Cardiac muscle cell (in vitro differentiated cells and primary cell): ENCODE measurements at regions not wholly inside any gene's neighbourhood (a gene's known extent, or its start where the extent isn't known, plus 50 kb on each side); places are given as distances from the start of the nearest gene placed in this dataset.

Experiments
- DNase-seq, 2 donors: peaks; one replicate each; pipeline versions ENCODE4 v3.0.0 to v3.0.0-alpha.2; 2010 to 2017; ENCODE audit warnings: low read depth in 1 of 2, low spot score in 1 of 2
- H3K27ac ChIP-seq: fragments of 200-600 bp; sonication (generic); 2 replicates; pipeline ENCODE4 v1.5.1; 2016
- H3K27me3 ChIP-seq: fragments of 200-600 bp; sonication (generic); 2 replicates; pipeline ENCODE4 v1.6.0; 2016; ENCODE audit warnings: control low read depth
- H3K36me3 ChIP-seq: fragments of 200-600 bp; sonication (generic); 2 replicates; pipeline ENCODE4 v1.5.1; 2016; ENCODE audit warnings: control low read depth
- H3K4me1 ChIP-seq: fragments of 200-600 bp; sonication (generic); 2 replicates; pipeline ENCODE4 v1.8.1; 2017; ENCODE audit warnings: low read depth, mild to moderate bottlenecking, mixed run types
- H3K4me3 ChIP-seq: fragments of 200-600 bp; sonication (generic); 2 replicates; pipeline ENCODE4 v1.5.1; 2016; ENCODE audit warnings: mild to moderate bottlenecking
- H3K9me3 ChIP-seq: fragments of 200-600 bp; sonication (generic); 2 replicates; pipeline ENCODE4 v1.5.1; 2017; ENCODE audit warnings: low read depth, mild to moderate bottlenecking, control low read depth
- TF ChIP-seq, protein P1 (sequence below): IDR thresholded peaks from 2 replicates; pipeline ENCODE4 v1.5.1; 2012; ENCODE audit warnings: low read depth, mild to moderate bottlenecking, low read length

DNA sequence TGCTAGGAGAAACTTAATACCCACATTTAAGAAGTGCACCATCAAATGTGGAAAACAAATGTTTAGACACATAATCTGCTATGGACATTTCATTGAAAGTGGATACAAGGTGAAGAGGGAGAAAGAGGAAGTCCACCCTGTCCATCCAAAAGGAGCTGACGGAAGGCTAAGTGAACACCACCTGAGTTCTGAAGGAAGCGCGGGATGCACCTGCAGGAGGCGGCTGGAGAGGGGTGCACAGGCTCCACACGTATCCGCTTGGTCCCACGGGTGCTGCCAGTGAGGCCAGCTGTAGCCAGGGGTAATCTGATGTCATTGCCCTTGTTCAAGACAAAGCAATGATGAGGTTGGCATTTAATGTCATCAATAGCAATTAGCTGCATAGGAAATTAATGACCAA lies 75.9 kb upstream of the TMEM18 start:
- no peaks in the 10 kb centered on the region for H3K36me3 ChIP-seq
- H3K27me3 ChIP-seq: no peaks in the 10 kb centered on the region
- no peaks in the 10 kb centered on the region for H3K4me1 ChIP-seq
- TF ChIP-seq, protein P1, sequence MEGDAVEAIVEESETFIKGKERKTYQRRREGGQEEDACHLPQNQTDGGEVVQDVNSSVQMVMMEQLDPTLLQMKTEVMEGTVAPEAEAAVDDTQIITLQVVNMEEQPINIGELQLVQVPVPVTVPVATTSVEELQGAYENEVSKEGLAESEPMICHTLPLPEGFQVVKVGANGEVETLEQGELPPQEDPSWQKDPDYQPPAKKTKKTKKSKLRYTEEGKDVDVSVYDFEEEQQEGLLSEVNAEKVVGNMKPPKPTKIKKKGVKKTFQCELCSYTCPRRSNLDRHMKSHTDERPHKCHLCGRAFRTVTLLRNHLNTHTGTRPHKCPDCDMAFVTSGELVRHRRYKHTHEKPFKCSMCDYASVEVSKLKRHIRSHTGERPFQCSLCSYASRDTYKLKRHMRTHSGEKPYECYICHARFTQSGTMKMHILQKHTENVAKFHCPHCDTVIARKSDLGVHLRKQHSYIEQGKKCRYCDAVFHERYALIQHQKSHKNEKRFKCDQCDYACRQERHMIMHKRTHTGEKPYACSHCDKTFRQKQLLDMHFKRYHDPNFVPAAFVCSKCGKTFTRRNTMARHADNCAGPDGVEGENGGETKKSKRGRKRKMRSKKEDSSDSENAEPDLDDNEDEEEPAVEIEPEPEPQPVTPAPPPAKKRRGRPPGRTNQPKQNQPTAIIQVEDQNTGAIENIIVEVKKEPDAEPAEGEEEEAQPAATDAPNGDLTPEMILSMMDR: no peak
- H3K4me3 ChIP-seq: no peak overlapping the region
- DNase-seq: no peak
- no peaks in the 10 kb centered on the region for H3K9me3 ChIP-seq
- no peak overlapping the region for H3K27ac ChIP-seq

DNA sequence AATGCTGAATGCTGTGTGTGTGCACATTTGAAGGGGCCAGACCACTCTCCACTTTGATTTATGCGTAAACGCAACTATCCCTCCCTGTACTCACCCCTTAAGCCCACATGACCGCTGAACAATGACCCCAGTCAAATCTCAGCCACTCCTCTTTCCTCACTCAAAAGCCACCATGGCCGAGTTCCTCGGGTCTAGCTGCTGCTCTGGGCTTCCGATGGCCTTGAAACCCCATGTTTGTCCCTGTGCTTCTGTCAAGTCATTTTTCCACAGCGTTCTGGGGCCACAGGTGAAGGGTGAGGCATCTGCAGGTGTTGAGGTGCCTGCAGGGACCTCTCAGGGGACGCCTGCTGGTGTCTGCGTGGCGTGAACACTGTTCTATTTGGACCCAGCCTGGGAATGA lies 74.3 kb upstream of the TMEM18 start:
- no peak for DNase-seq
- Histone ChIP-seq H3K9me3 (no peaks in the 10 kb centered on the region), H3K4me1 (no peaks in the 10 kb centered on the region), H3K27ac (no peak overlapping the region), H3K4me3 (no peak overlapping the region), H3K27me3 (no peaks in the 10 kb centered on the region), H3K36me3 (no peaks in the 10 kb centered on the region)
- TF ChIP-seq, protein P1: no peak

DNA sequence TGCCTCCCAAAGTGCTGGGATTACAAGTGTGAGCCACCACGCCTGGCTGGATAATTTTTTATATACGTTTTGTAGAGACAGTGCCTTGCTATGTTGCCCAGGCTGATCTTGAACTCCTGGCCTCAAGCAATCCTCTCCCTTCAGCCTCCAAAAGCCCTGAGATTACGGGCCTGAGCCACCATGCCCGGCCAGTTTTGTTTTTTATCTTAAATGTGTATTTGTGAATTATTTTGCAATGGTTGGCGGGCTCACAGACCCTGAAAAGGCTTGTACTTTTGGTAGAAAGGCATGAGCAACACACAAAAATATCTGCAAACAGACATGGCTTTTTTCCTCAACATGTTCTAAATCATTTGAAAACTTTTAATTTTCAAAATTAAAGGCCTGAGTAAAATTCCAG lies 73.4 kb upstream of the TMEM18 start:
- no peaks in the 10 kb centered on the region for H3K27me3 ChIP-seq
- TF ChIP-seq, protein P1: no peak
- no peak overlapping the region for H3K27ac ChIP-seq
- no peaks in the 10 kb centered on the region for H3K4me1 ChIP-seq
- H3K36me3 ChIP-seq: no peaks in the 10 kb centered on the region
- H3K4me3 ChIP-seq: no peak overlapping the region
- no peaks in the 10 kb centered on the region for H3K9me3 ChIP-seq
- no peak for DNase-seq

DNA sequence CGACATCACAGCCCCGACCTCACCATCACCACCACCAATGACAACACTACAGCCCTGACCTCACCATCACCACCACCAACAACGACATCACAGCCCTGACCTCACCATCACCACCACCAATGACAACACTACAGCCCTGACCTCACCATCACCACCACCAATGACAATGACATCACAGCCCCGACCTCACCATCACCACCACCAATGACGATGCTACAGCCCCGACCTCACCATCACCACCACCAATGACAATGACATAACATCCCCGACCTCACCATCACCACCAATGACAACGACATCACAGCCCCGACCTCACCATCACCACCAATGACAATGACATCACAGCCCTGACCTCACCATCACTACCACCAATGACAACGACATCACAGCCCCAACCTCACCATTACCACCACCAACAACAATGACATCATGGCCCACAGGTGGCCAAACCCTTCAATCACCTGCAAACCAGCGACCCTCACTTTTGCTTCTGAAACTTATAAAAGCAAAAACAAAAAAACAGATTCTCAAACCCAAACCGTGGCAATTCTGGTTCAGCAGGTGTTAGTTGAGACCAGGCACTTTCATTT lies 70.7 kb upstream of the TMEM18 start:
- H3K36me3 ChIP-seq: no peaks in the 10 kb centered on the region
- H3K27me3 ChIP-seq: no peaks in the 10 kb centered on the region
- no peak overlapping the region for H3K27ac ChIP-seq
- TF ChIP-seq, protein P1: no peak
- DNase-seq: no peak
- no peak overlapping the region for H3K4me3 ChIP-seq
- H3K4me1 ChIP-seq: no peaks in the 10 kb centered on the region
- no peaks in the 10 kb centered on the region for H3K9me3 ChIP-seq

DNA sequence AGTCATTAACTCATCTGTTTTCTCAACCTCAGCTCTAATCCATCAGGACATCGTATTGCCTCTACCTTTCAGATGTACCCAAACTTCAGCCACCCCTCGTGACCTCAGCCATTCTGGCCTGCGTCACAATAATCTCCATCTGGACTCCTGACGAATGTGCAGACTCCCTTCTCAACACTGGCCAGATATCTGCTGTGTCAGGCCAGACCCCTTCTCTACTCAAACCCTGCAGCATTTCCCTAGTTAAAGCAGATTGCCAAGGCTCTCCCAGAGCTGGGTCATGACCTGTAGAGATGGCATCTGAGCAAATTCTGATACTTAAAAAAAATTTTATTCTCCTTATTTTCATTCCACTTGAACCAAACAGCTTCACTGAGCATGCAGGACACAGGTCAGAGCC lies 69.5 kb upstream of the TMEM18 start:
- no peaks in the 10 kb centered on the region for H3K4me1 ChIP-seq
- no peak for DNase-seq
- no peaks in the 10 kb centered on the region for H3K27me3 ChIP-seq
- H3K27ac ChIP-seq: no peak overlapping the region
- TF ChIP-seq, protein P1: no peak
- H3K36me3 ChIP-seq: no peaks in the 10 kb centered on the region
- no peak overlapping the region for H3K4me3 ChIP-seq
- no peaks in the 10 kb centered on the region for H3K9me3 ChIP-seq

DNA sequence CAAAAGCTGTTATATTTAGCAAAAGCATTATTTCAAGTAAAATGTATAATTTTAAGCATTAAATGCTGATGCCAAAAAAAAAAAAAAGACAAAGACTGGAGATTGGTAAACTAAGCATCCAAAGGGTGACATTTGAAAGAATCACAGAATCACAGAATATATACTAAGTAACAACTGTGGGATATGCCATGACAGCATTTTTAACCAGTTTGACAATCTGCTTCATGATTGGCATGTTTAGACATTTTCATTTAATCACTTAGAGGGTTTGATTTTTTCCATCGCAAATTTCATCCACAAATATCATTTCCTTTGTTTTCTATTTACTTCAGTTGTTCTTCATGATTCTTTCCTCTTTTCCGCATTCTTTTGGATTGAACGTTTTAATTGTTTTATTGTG lies 66.9 kb upstream of the TMEM18 start:
- Histone ChIP-seq H3K4me3 (no peak overlapping the region), H3K27ac (no peak overlapping the region), H3K9me3 (no peaks in the 10 kb centered on the region), H3K36me3 (no peaks in the 10 kb centered on the region), H3K27me3 (no peaks in the 10 kb centered on the region), H3K4me1 (no peaks in the 10 kb centered on the region)
- no peak for DNase-seq
- TF ChIP-seq, protein P1: no peak
